ENCODE measurements at regions not wholly inside any gene's neighbourhood (a gene's known extent, or its start where the extent isn't known, plus 50 kb on each side); places are given as distances from the start of the nearest gene placed in this dataset.

DNA sequence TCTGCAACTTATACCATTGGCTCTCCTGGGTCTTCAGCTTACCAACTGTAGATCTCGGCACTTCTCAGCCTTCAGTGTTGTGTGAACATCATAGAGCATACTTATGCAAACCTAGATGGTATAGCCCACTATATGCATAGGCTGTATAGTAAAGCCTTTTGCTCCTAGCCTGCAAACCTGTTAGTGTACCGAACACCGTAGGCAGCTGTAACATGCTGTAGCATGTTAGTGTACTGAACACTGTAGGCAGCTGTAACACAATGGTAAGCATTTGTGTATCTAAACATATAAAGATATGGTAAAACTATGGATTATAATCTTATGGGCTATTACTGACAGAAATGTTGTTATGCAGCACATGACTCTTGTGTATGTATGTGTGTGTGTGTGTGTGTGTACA lies 256.9 kb downstream of the WDR11 start:
- no peaks in the 10 kb centered on the region for H3K9me3 Mint-ChIP-seq

DNA sequence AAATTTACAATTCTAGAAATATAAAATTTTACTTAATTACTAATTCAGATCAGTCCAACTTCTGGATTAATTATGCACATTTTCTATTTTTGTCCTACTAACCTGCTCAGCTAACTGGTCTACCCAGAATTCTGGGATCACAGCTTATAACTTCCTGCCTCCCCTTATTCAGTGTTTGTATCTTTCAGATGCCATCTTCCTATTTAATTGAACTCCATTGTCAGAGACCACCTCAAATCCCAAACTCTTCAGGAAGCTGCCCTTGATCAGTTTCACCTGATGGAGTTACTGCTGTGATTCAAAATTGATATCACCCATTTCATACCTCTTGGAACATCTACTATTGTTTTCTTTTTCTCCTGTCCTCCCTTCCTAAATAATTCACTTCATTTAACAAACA lies 259.2 kb downstream of the WDR11 start:
- TF ChIP-seq, protein P1, sequence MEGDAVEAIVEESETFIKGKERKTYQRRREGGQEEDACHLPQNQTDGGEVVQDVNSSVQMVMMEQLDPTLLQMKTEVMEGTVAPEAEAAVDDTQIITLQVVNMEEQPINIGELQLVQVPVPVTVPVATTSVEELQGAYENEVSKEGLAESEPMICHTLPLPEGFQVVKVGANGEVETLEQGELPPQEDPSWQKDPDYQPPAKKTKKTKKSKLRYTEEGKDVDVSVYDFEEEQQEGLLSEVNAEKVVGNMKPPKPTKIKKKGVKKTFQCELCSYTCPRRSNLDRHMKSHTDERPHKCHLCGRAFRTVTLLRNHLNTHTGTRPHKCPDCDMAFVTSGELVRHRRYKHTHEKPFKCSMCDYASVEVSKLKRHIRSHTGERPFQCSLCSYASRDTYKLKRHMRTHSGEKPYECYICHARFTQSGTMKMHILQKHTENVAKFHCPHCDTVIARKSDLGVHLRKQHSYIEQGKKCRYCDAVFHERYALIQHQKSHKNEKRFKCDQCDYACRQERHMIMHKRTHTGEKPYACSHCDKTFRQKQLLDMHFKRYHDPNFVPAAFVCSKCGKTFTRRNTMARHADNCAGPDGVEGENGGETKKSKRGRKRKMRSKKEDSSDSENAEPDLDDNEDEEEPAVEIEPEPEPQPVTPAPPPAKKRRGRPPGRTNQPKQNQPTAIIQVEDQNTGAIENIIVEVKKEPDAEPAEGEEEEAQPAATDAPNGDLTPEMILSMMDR (IDR thresholded peaks at IDR 0.05) = no peak
- ATAC-seq (ENCODE audit: low read depth) (no peak), DNase-seq (no peak)
- H3K9me3 Mint-ChIP-seq = no peaks in the 10 kb centered on the region
- H3K4me1 Mint-ChIP-seq = no peaks in the 10 kb centered on the region
- no peaks in the 10 kb centered on the region for H3K27me3 Mint-ChIP-seq
- no peaks in the 10 kb centered on the region for H3K36me3 Mint-ChIP-seq (ENCODE audit: low read depth)
- H3K4me3 Mint-ChIP-seq = no peak overlapping the region
- ChIA-PET POLR2A (no interaction called here), CTCF (no interaction called here)
- no peak overlapping the region for H3K27ac Mint-ChIP-seq
- intact Hi-C loops (cut with micrococcal nuclease) = no loop called here

More for the DNA sequence above, 256.9 kb downstream of the WDR11 start:
- TF ChIP-seq, protein P1 (IDR thresholded peaks at IDR 0.05) = no peak
- Mint-ChIP-seq H3K36me3 (ENCODE audit: low read depth) (no peaks in the 10 kb centered on the region), H3K27ac (no peak overlapping the region), H3K4me1 (no peaks in the 10 kb centered on the region), H3K27me3 (no peaks in the 10 kb centered on the region), H3K4me3 (no peak overlapping the region)
- ChIA-PET CTCF (no interaction called here), POLR2A (no interaction called here)
- intact Hi-C loops (cut with micrococcal nuclease) = no loop called here
- DNase-seq (no peak), ATAC-seq (ENCODE audit: low read depth) (no peak)

DNA sequence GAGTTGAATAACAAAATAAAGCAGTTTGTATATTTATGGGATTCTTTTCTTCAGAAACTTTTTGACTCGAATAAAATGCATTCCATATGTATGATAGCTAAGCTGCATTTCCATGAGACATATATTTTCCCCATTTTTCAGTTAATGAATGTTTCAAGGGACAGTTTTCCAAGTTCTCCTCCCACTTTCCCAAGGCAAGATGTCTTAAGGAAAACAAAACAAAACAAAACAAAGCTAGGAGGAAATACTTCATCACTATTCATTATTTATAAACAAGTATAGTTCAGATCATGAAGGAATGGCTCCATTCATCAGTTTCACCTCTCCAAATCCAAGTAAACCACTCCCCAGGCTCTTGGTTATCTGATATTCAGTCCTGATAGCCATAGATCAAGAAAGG lies 261.0 kb downstream of the WDR11 start:
- TF ChIP-seq, protein P1 (IDR thresholded peaks at IDR 0.05) = no peak
- CTCF ChIA-PET = no interaction called here
- intact Hi-C loops (cut with micrococcal nuclease) = no loop called here
- ATAC-seq (ENCODE audit: low read depth) (no peak), DNase-seq (no peak)
- POLR2A ChIA-PET = no interaction called here
- Mint-ChIP-seq H3K9me3 (peaks cover 7% of the 10 kb centered on the region), H3K36me3 (ENCODE audit: low read depth) (no peaks in the 10 kb centered on the region), H3K4me3 (no peak overlapping the region), H3K4me1 (no peaks in the 10 kb centered on the region), H3K27me3 (no peaks in the 10 kb centered on the region), H3K27ac (no peak overlapping the region)

DNA sequence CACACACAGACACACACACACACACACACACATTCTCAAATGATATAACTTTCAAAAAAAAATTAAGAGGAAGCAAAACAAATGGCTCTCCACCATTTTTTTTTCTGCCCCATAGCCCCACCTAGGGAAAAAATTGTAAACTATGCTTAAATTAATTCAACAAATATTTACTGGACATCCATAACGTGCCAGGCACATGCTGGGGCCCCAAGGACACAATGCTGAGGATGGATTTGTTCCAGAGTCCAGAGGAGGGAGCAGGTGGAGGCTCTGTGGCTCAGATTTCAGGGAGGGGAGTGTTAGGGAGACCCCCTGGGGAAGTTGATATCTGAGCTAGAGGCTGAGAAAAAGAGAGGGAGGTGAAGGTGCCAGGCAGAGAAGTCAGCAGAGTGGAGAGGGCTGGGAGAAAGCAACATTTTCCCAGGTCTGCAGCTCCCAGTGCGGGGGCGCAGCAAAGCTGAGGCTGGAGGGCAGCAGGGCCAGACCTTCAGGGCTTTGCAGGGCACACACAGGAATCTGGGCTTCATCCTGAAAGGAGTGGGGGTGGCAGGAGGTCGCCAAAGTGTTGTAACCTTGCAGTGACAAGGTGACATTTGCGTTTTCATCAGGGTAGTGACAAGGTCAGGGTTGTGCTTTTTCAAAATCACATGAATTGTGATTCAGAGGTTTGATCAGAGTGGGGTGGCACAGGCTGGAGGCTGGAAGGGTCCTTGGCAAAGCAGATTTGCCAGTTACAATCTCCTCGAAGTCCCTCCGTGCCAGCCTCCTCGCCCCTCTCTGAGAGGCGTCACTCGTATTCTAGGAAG lies 261.6 kb downstream of the WDR11 start:
- TF ChIP-seq, protein P1 (IDR thresholded peaks at IDR 0.05) = no peak
- H3K36me3 Mint-ChIP-seq (ENCODE audit: low read depth) = no peaks in the 10 kb centered on the region
- peaks cover 9% of the 10 kb centered on the region for H3K9me3 Mint-ChIP-seq
- H3K4me1 Mint-ChIP-seq = no peaks in the 10 kb centered on the region
- CTCF ChIA-PET = no interaction called here
- H3K27me3 Mint-ChIP-seq = no peaks in the 10 kb centered on the region
- no peak overlapping the region for H3K27ac Mint-ChIP-seq
- intact Hi-C loops (cut with micrococcal nuclease) = no loop called here
- no peak overlapping the region for H3K4me3 Mint-ChIP-seq
- no peak for ATAC-seq (ENCODE audit: low read depth)
- no peak for DNase-seq
- POLR2A ChIA-PET = no interaction called here

DNA sequence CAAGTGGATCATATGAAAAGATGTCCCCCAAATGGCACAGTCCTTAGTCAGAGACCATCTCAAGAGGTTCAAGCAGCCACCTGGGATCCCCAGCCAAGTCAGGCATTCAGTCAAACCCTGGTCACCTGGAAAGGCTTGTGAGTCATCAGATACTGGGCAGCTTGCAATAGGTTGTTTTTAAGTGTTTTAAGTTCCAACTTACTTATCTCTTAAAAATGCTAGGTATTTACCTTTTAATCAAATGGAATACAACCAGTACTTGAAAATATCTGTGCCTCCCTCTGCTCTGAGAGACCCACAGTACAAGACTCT lies 262.2 kb downstream of the WDR11 start:
- Mint-ChIP-seq H3K4me3 (no peak overlapping the region), H3K27me3 (no peaks in the 10 kb centered on the region), H3K27ac (no peak overlapping the region), H3K9me3 (peaks cover 9% of the 10 kb centered on the region), H3K36me3 (ENCODE audit: low read depth) (no peaks in the 10 kb centered on the region), H3K4me1 (no peaks in the 10 kb centered on the region)
- ChIA-PET POLR2A (no interaction called here), CTCF (no interaction called here)
- ATAC-seq (ENCODE audit: low read depth) = no peak
- no peak for DNase-seq
- intact Hi-C loops (cut with micrococcal nuclease) = no loop called here
- TF ChIP-seq, protein P1 (IDR thresholded peaks at IDR 0.05) = no peak
